ENCODE measurements at regions not wholly inside any gene's neighbourhood (a gene's known extent, or its start where the extent isn't known, plus 50 kb on each side); places are given as distances from the start of the nearest gene placed in this dataset.

DNA sequence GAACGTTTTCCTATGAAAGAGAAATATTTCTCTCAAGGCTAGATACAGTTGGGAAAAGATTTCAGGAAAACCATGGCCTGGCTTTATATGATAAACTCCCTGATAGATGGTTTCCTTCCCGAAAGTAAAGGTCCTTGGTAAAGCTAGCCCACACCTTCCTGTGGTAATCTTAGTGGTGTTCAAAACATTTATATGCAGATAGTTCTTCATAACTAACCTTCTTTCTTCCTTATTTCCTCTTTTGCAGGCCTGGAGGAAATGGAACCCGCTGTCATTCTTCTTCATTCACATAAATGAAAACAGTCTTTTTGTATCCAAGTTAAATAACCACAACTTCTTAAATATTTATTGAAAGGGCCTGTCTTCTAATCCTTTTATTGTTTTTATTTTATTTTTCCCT, 474.0 kb upstream of the ACTBL2 start:
- TF ChIP-seq EZH2 (IDR thresholded peaks at IDR 0.05; ENCODE audit: low read depth, low read length, severe bottlenecking) (no peak), TAF7 (optimal IDR thresholded peaks at IDR 0.05; ENCODE audit: borderline replicate concordance, low read depth, low read length) (no peak), JUN (IDR thresholded peaks at IDR 0.05; ENCODE audit: low read depth, low read length) (no peak), GABPA (IDR thresholded peaks at IDR 0.05; ENCODE audit: borderline replicate concordance, insufficient read depth, low read length) (no peak)
- TF ChIP-seq, protein P1, sequence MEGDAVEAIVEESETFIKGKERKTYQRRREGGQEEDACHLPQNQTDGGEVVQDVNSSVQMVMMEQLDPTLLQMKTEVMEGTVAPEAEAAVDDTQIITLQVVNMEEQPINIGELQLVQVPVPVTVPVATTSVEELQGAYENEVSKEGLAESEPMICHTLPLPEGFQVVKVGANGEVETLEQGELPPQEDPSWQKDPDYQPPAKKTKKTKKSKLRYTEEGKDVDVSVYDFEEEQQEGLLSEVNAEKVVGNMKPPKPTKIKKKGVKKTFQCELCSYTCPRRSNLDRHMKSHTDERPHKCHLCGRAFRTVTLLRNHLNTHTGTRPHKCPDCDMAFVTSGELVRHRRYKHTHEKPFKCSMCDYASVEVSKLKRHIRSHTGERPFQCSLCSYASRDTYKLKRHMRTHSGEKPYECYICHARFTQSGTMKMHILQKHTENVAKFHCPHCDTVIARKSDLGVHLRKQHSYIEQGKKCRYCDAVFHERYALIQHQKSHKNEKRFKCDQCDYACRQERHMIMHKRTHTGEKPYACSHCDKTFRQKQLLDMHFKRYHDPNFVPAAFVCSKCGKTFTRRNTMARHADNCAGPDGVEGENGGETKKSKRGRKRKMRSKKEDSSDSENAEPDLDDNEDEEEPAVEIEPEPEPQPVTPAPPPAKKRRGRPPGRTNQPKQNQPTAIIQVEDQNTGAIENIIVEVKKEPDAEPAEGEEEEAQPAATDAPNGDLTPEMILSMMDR (IDR thresholded peaks at IDR 0.05; ENCODE audit: control extremely low read depth in 1 of 3, insufficient read depth in 1 of 3, low read depth in 1 of 3, low read length in 3 of 3) = no peak

Measured in H1 (cell line).